ENCODE measurements at regions not wholly inside any gene's neighbourhood (a gene's known extent, or its start where the extent isn't known, plus 50 kb on each side); places are given as distances from the start of the nearest gene placed in this dataset.

GRCh38 chr12:20280515-20280914, 87.8 kb upstream of the PDE3A start:
- POLR2A ChIA-PET: no interaction called here
- Histone ChIP-seq H3K9ac (ENCODE audit: low read length) (no peak overlapping the region), H2AFZ (ENCODE audit: low read depth, low read length, poor library complexity, severe bottlenecking) (no peak overlapping the region), H3K27ac (ENCODE audit: low read depth, low read length) (no peak overlapping the region), H3K4me2 (ENCODE audit: low read length) (no peak overlapping the region), H3K36me3 (ENCODE audit: control insufficient read depth in 1 of 2, insufficient read depth in 2 of 2, low read length in 2 of 2) (no peaks in the 10 kb centered on the region), H4K20me1 (ENCODE audit: insufficient read depth) (no peaks in the 10 kb centered on the region), H3K9me3 (ENCODE audit: control insufficient read depth in 1 of 2, insufficient read depth in 1 of 2, low read depth in 1 of 2, low read length in 2 of 2) (no peaks in the 10 kb centered on the region), H3K27me3 (ENCODE audit: insufficient read depth, low read length) (no peaks in the 10 kb centered on the region), H3K9me2 (ENCODE audit: insufficient read depth) (no peaks in the 10 kb centered on the region), H3K4me1 (ENCODE audit: control insufficient read depth in 1 of 2, insufficient read depth in 2 of 2, low read length in 2 of 2) (no peaks in the 10 kb centered on the region), H3K4me3 (replicated peaks in 1 of 2; ENCODE audit: low read depth in 1 of 2, low read length in 2 of 2) (no peak overlapping the region), H3K79me2 (ENCODE audit: insufficient read depth, low read length) (no peaks in the 10 kb centered on the region)
- intact Hi-C loops (cut with micrococcal nuclease): no loop called here
- DNase-seq (ENCODE audit: low read depth, low spot score) (no peak), ATAC-seq (no peak)
- RAD21 ChIA-PET (ENCODE audit: low non-redundant PET in 1 of 2, low total read pairs in 2 of 2, uncharacterized antibody in 2 of 2, unreplicated experiment in 2 of 2): no interaction called here
- TF ChIP-seq CBX3 (IDR thresholded peaks at IDR 0.05; ENCODE audit: low read depth) (no peak), ATF3 (IDR thresholded peaks at IDR 0.05) (no peak), YY1 (IDR thresholded peaks at IDR 0.05; ENCODE audit: extremely low read depth, insufficient replicate concordance, low read depth, low read length) (no peak), ZNF274 (IDR thresholded peaks at IDR 0.05; ENCODE audit: low read depth, low read length) (no peak), EZH2 (IDR thresholded peaks at IDR 0.05) (no peak), SIN3A (IDR thresholded peaks at IDR 0.05; ENCODE audit: low read depth) (no peak), SP1 (IDR thresholded peaks at IDR 0.05; ENCODE audit: low read depth) (no peak), SRF (IDR thresholded peaks at IDR 0.05; ENCODE audit: low read depth) (no peak), CTCF (IDR thresholded peaks at IDR 0.05 in 2 of 3, conservative IDR thresholded peaks at IDR 0.05 in 1 of 3; ENCODE audit: borderline replicate concordance in 1 of 3, insufficient read depth in 1 of 3, low read depth in 2 of 3, low read length in 2 of 3) (no peak), REST (IDR thresholded peaks at IDR 0.05; ENCODE audit: low read depth) (no peak), POLR2AphosphoS5 (IDR thresholded peaks at IDR 0.05; ENCODE audit: low read depth, low read length) (no peak), TCF7L2 (IDR thresholded peaks at IDR 0.05; ENCODE audit: borderline replicate concordance, extremely low read depth, insufficient read depth, insufficient read length) (no peak), EGR1 (IDR thresholded peaks at IDR 0.05; ENCODE audit: low read depth) (no peak), MAX (IDR thresholded peaks at IDR 0.05) (no peak)
- BruUV-seq (replicated peaks): no TSS peak
- CTCF ChIA-PET: no interaction called here
